ENCODE measurements at regions not wholly inside any gene's neighbourhood (a gene's known extent, or its start where the extent isn't known, plus 50 kb on each side); places are given as distances from the start of the nearest gene placed in this dataset.

DNA sequence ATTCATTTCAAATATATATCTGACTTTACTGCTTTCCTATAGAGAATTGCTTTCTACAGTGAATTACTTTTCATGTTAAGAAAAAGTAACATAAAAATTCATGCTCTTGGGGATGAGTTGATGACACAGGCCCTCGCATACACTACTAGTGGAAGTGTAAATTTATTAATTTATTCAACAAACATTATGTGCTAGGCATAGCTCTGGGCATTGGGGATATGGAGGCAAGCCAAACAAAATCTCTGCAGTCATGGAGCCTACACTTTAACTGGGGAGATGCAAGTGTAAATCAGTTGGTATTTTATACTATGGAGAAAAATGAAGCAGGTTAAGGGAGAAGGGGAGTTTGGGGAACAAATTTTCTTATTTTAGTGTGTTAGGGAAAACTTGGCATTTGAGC lies 340.7 kb downstream of the RAP2B start:
- TF ChIP-seq, protein P1, sequence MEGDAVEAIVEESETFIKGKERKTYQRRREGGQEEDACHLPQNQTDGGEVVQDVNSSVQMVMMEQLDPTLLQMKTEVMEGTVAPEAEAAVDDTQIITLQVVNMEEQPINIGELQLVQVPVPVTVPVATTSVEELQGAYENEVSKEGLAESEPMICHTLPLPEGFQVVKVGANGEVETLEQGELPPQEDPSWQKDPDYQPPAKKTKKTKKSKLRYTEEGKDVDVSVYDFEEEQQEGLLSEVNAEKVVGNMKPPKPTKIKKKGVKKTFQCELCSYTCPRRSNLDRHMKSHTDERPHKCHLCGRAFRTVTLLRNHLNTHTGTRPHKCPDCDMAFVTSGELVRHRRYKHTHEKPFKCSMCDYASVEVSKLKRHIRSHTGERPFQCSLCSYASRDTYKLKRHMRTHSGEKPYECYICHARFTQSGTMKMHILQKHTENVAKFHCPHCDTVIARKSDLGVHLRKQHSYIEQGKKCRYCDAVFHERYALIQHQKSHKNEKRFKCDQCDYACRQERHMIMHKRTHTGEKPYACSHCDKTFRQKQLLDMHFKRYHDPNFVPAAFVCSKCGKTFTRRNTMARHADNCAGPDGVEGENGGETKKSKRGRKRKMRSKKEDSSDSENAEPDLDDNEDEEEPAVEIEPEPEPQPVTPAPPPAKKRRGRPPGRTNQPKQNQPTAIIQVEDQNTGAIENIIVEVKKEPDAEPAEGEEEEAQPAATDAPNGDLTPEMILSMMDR (IDR thresholded peaks at IDR 0.05): no peak
- TF ChIP-seq ELF4 (CRISPR knock-in tag; IDR thresholded peaks at IDR 0.05; ENCODE audit: low read depth): no peak
- no peak for TF ChIP-seq NFATC4 (CRISPR knock-in tag; IDR thresholded peaks at IDR 0.05)
- TF ChIP-seq, protein P2, sequence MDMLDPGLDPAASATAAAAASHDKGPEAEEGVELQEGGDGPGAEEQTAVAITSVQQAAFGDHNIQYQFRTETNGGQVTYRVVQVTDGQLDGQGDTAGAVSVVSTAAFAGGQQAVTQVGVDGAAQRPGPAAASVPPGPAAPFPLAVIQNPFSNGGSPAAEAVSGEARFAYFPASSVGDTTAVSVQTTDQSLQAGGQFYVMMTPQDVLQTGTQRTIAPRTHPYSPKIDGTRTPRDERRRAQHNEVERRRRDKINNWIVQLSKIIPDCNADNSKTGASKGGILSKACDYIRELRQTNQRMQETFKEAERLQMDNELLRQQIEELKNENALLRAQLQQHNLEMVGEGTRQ (CRISPR knock-in tag; IDR thresholded peaks at IDR 0.05): no peak
- TF ChIP-seq CBFB (CRISPR knock-in tag; IDR thresholded peaks at IDR 0.05; ENCODE audit: low read depth): no peak
- TF ChIP-seq, protein P3, sequence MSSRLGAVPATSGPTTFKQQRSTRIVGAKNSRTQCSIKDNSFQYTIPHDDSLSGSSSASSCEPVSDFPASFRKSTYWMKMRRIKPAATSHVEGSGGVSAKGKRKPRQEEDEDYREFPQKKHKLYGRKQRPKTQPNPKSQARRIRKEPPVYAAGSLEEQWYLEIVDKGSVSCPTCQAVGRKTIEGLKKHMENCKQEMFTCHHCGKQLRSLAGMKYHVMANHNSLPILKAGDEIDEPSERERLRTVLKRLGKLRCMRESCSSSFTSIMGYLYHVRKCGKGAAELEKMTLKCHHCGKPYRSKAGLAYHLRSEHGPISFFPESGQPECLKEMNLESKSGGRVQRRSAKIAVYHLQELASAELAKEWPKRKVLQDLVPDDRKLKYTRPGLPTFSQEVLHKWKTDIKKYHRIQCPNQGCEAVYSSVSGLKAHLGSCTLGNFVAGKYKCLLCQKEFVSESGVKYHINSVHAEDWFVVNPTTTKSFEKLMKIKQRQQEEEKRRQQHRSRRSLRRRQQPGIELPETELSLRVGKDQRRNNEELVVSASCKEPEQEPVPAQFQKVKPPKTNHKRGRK (CRISPR knock-in tag; IDR thresholded peaks at IDR 0.05; ENCODE audit: borderline replicate concordance): no peak
- no peak for TF ChIP-seq TCF7 (CRISPR knock-in tag; IDR thresholded peaks at IDR 0.05; ENCODE audit: low read depth)
- no peak for TF ChIP-seq RELA (CRISPR knock-in tag; IDR thresholded peaks at IDR 0.05; ENCODE audit: borderline replicate concordance)
- no peak for TF ChIP-seq JAZF1 (CRISPR knock-in tag; IDR thresholded peaks at IDR 0.05)
- TF ChIP-seq SP1 (CRISPR knock-in tag; conservative IDR thresholded peaks at IDR 0.05): no peak
- no peak for TF ChIP-seq USF1 (CRISPR knock-in tag; IDR thresholded peaks at IDR 0.05)
- TF ChIP-seq ESRRA (CRISPR knock-in tag; IDR thresholded peaks at IDR 0.05; ENCODE audit: borderline replicate concordance): no peak
- TF ChIP-seq ZNF317 (CRISPR knock-in tag; IDR thresholded peaks at IDR 0.05; ENCODE audit: borderline replicate concordance, low read depth): no peak

Data from WTC11 (cell line).